Lung (tissue), 11 donors: ENCODE measurements at regions not wholly inside any gene's neighbourhood (a gene's known extent, or its start where the extent isn't known, plus 50 kb on each side); places are given as distances from the start of the nearest gene placed in this dataset.

Experiments used
- ATAC-seq: fragments of 200-7000 bp; cut with Tn5 transposase; one replicate; pipeline ENCODE4 v1.9.1; 2020; ENCODE audit warnings: moderate number of reproducible peaks; ENCODE audit not compliant: insufficient read depth, low FRiP score
- DNase-seq, 3 donors: peaks; one replicate each; pipeline ENCODE4 v3.0.0-alpha.2; 2013 to 2017
- H3K27ac ChIP-seq, 2 donors: one replicate each; pipeline ENCODE4 v1.5.1; 2013; ENCODE audit warnings: mild to moderate bottlenecking in 2 of 2, moderate library complexity in 2 of 2, control low read depth in 1 of 2, inconsistent platforms in 1 of 2, low read depth in 1 of 2, low read length in 1 of 2
- H3K27me3 ChIP-seq, 3 donors: one replicate each; pipeline ENCODE4 v1.5.1; 2013; ENCODE audit warnings: low read length in 2 of 3; ENCODE audit not compliant: control insufficient read depth in 3 of 3, insufficient read depth in 3 of 3
- H3K36me3 ChIP-seq, 4 donors: one replicate each; pipeline ENCODE4 v1.5.1; 2013; ENCODE audit warnings: low read length in 4 of 4, mild to moderate bottlenecking in 1 of 4, moderate library complexity in 1 of 4; ENCODE audit not compliant: control insufficient read depth in 4 of 4, insufficient read depth in 4 of 4
- H3K4me1 ChIP-seq, 5 donors: one replicate each; pipeline ENCODE4 v1.5.1; 2013; ENCODE audit warnings: low read length in 5 of 5, mild to moderate bottlenecking in 2 of 5, moderate library complexity in 1 of 5; ENCODE audit not compliant: control insufficient read depth in 5 of 5, insufficient read depth in 5 of 5
- H3K4me3 ChIP-seq: one replicate; pipeline ENCODE4 v1.5.1; 2013; ENCODE audit warnings: mild to moderate bottlenecking, control low read depth, moderate library complexity
- H3K9ac ChIP-seq, 2 donors: one replicate each; pipeline ENCODE4 v1.5.1; 2013; ENCODE audit warnings: low read length in 2 of 2, control low read depth in 1 of 2; ENCODE audit not compliant: insufficient read depth in 1 of 2
- H3K9me3 ChIP-seq, 4 donors: one replicate each; pipeline ENCODE4 v1.5.1; 2013; ENCODE audit warnings: low read length in 3 of 4, mild to moderate bottlenecking in 1 of 4, moderate library complexity in 1 of 4; ENCODE audit not compliant: control insufficient read depth in 4 of 4, insufficient read depth in 3 of 4
- WGBS, 2 donors: extraction: QIAGEN DNeasy Blood & Tissue Kit; methylation state at CpG; one replicate each; pipeline ENCODE4 v1.1.7; 2013; 5-methylcytosine and 5-hydroxymethylcytosine counted together
- TF ChIP-seq, protein P1 (sequence below): IDR thresholded peaks from 2 replicates; pipeline ENCODE4 v1.5.1; 2012; ENCODE audit warnings: mild to moderate bottlenecking; ENCODE audit errors: control extremely low read depth, extremely low read depth
- donor health status: control.
- donor health status: control.
- donor health status: Bipolar disorder and iron deficiency.
- donor health status: healthy.
- donor health status: DM: yes; HTN: yes; CAD: no.

DNA sequence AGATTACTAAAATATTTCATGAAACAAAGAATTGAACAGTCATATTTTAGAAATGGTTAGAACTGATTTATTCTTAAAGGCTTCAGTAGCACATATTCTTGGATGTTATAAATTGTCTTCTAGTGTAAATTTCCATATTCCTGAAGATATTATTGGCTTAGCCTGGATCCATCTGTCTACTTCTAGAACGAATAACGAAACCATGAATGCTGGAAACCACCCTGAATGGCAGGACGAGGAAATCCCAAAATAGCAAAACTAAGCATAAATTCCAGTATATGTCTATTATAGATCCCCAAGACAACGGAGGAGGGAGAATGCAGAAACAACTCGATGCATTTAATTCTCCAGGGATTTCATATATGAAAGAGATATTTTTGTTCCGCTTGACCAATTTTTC lies 2191.0 kb upstream of the ACO1 start:
- peaks cover 0 to 3% (median 0%) of the 10 kb centered on the region in 5 donors for H3K4me1 ChIP-seq
- H3K36me3 ChIP-seq = no peaks in the 10 kb centered on the region
- no peak overlapping the region for H3K4me3 ChIP-seq
- ATAC-seq (no peak), DNase-seq (no peak)
- TF ChIP-seq, protein P1, sequence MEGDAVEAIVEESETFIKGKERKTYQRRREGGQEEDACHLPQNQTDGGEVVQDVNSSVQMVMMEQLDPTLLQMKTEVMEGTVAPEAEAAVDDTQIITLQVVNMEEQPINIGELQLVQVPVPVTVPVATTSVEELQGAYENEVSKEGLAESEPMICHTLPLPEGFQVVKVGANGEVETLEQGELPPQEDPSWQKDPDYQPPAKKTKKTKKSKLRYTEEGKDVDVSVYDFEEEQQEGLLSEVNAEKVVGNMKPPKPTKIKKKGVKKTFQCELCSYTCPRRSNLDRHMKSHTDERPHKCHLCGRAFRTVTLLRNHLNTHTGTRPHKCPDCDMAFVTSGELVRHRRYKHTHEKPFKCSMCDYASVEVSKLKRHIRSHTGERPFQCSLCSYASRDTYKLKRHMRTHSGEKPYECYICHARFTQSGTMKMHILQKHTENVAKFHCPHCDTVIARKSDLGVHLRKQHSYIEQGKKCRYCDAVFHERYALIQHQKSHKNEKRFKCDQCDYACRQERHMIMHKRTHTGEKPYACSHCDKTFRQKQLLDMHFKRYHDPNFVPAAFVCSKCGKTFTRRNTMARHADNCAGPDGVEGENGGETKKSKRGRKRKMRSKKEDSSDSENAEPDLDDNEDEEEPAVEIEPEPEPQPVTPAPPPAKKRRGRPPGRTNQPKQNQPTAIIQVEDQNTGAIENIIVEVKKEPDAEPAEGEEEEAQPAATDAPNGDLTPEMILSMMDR = no peak
- H3K27ac ChIP-seq = no peak overlapping the region
- no peak overlapping the region for H3K9ac ChIP-seq
- H3K9me3 ChIP-seq = peaks cover 2 to 6% (median 5%) of the 10 kb centered on the region in 4 donors
- no peaks in the 10 kb centered on the region for H3K27me3 ChIP-seq
- WGBS, 2 donors = 75 to 76% methylated on average over 6 of the region's 6 CpGs

DNA sequence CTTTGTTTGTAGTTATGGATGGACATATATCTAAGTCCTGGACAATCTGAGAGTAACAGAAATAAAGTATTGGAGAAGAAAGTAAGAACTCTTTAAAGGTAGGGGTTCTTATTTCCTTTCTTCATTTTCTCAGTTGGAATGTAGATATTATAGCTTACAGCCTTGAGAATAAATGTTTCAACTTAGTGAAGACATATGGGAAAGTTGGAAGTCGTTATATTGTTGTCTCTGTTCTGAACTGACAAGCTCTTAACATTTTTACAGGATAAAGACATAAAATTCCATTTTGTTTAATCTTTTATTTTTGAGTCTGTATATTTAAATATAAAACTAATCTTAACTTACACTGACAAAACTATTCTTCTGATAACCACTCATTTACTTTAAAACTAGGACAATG lies 2187.5 kb upstream of the ACO1 start:
- Histone ChIP-seq H3K9ac (no peak overlapping the region), H3K27ac (no peak overlapping the region), H3K4me3 (no peak overlapping the region), H3K9me3 (peaks cover 0 to 6% (median 3%) of the 10 kb centered on the region in 4 donors), H3K27me3 (no peaks in the 10 kb centered on the region), H3K4me1 (peaks cover 0 to 3% (median 0%) of the 10 kb centered on the region in 5 donors), H3K36me3 (no peaks in the 10 kb centered on the region)
- TF ChIP-seq, protein P1 = no peak
- DNase-seq (no peak), ATAC-seq (no peak)
- WGBS, 2 donors = 52 to 65% methylated on average over 1 of the region's 1 CpG

DNA sequence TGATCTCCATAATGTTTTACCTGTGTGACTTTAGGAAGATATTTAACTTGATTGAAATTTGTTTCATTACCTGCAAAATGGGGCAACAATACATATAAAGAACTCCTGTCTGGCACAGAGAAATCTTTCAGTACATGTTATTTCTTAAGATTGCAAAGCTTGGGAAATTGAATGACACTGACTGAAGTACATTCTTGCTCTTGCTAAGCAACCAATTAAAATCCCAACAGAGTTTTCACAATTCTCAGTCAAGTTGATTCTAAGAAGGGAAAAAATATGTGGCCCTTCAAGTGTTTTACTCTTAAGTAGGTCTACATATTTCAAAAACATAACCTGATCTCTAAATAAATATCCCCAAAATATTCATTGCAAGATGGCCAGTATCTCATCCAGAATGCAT lies 2187.0 kb upstream of the ACO1 start:
- Histone ChIP-seq H3K36me3 (no peaks in the 10 kb centered on the region), H3K9me3 (peaks cover 0 to 6% (median 3%) of the 10 kb centered on the region in 4 donors), H3K4me3 (no peak overlapping the region), H3K27me3 (no peaks in the 10 kb centered on the region), H3K27ac (no peak overlapping the region), H3K9ac (no peak overlapping the region), H3K4me1 (peaks cover 0 to 3% (median 0%) of the 10 kb centered on the region in 5 donors)
- no peak for DNase-seq
- ATAC-seq = no peak
- TF ChIP-seq, protein P1 = no peak

DNA sequence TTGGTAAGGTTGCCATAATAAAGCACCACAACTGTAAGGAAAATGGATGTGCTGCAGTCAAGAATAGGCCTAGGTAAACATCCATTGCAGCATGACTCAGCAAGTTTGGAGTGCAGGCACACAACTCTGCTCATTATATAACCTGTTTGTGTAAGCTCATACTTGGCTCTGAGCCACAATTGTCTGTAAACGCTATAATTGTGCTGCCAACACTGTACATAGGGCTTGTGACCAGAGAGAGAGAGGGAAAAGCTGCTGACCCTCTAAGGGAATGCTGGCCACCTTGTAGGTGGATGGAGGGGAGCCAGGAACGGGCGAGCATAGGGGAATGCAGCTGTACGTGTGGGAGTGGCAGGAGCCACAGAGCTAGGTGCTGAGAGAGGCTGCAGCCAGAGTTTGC lies 2186.5 kb upstream of the ACO1 start:
- TF ChIP-seq, protein P1 = no peak
- DNase-seq = peak in 1 of 3 donors; percentile 2
- H3K27me3 ChIP-seq = no peaks in the 10 kb centered on the region

More for the DNA sequence above, 2186.5 kb upstream of the ACO1 start:
- no peak overlapping the region for H3K4me3 ChIP-seq
- peaks cover 0 to 3% (median 0%) of the 10 kb centered on the region in 5 donors for H3K4me1 ChIP-seq
- WGBS, 2 donors = 65 to 86% methylated on average over 4 of the region's 4 CpGs
- H3K27ac ChIP-seq = peak overlapping the region in 1 of 2 donors; percentile 40
- no peak overlapping the region for H3K9ac ChIP-seq
- H3K9me3 ChIP-seq = peaks cover 0 to 6% (median 3%) of the 10 kb centered on the region in 4 donors
- ATAC-seq = no peak
- no peaks in the 10 kb centered on the region for H3K36me3 ChIP-seq
